ENCODE measurements at regions not wholly inside any gene's neighbourhood (a gene's known extent, or its start where the extent isn't known, plus 50 kb on each side); places are given as distances from the start of the nearest gene placed in this dataset.

- no peaks in the 10 kb centered on the region for H3F3A ChIP-seq (ENCODE audit: insufficient read depth)
- no peaks in the 10 kb centered on the region for H3K9me2 ChIP-seq (replicated peaks; ENCODE audit: insufficient read depth, low read length)
- no peaks in the 10 kb centered on the region for H3K9me3 ChIP-seq (ENCODE audit: insufficient read depth, low read length)
- no peaks in the 10 kb centered on the region for H3K36me3 ChIP-seq (ENCODE audit: low read length)
- H2AFZ ChIP-seq (ENCODE audit: low read depth, low read length, severe bottlenecking) = no peak overlapping the region
- no peak overlapping the region for H3K4me3 ChIP-seq (ENCODE audit: insufficient read depth, low read length, poor library complexity, severe bottlenecking)
- no peak overlapping the region for H3K27ac ChIP-seq (ENCODE audit: low read depth, low read length)
- H3K9ac ChIP-seq (ENCODE audit: low read length) = no peak overlapping the region
- no peaks in the 10 kb centered on the region for H3K79me2 ChIP-seq (ENCODE audit: insufficient read depth, low read length)
- H3K27me3 ChIP-seq (ENCODE audit: low read length) = no peaks in the 10 kb centered on the region
- no peaks in the 10 kb centered on the region for H4K20me1 ChIP-seq (ENCODE audit: low read depth, low read length)
- TF ChIP-seq CTCF (IDR thresholded peaks at IDR 0.05; ENCODE audit: insufficient read depth, low read length, poor library complexity, severe bottlenecking) = no peak
- TF ChIP-seq EZH2phosphoT487 (conservative IDR thresholded peaks at IDR 0.05; ENCODE audit: low read length) = no peak
- H3K4me2 ChIP-seq (ENCODE audit: low read depth, low read length, poor library complexity, severe bottlenecking) = no peak overlapping the region
These were observed 772.1 kb downstream of the CCSER2 start for GRCh38 chr10:85100495-85100894.

GRCh38 chr10:85105614-85106255 is 777.3 kb downstream of the CCSER2 start:
- Histone ChIP-seq H4K20me1 (ENCODE audit: low read depth, low read length) (no peaks in the 10 kb centered on the region), H3K27me3 (ENCODE audit: low read length) (no peaks in the 10 kb centered on the region), H3F3A (ENCODE audit: insufficient read depth) (no peaks in the 10 kb centered on the region), H3K27ac (ENCODE audit: low read depth, low read length) (no peak overlapping the region), H3K36me3 (ENCODE audit: low read length) (no peaks in the 10 kb centered on the region), H3K9ac (ENCODE audit: low read length) (no peak overlapping the region), H3K4me2 (ENCODE audit: low read depth, low read length, poor library complexity, severe bottlenecking) (no peak overlapping the region), H3K4me3 (ENCODE audit: insufficient read depth, low read length, poor library complexity, severe bottlenecking) (no peak overlapping the region), H3K9me2 (replicated peaks; ENCODE audit: insufficient read depth, low read length) (no peaks in the 10 kb centered on the region), H3K79me2 (ENCODE audit: insufficient read depth, low read length) (no peaks in the 10 kb centered on the region), H3K9me3 (ENCODE audit: insufficient read depth, low read length) (no peaks in the 10 kb centered on the region), H2AFZ (ENCODE audit: low read depth, low read length, severe bottlenecking) (no peak overlapping the region)
- TF ChIP-seq EZH2phosphoT487 (conservative IDR thresholded peaks at IDR 0.05; ENCODE audit: low read length) (no peak), CTCF (IDR thresholded peaks at IDR 0.05; ENCODE audit: insufficient read depth, low read length, poor library complexity, severe bottlenecking) (no peak)

DNA sequence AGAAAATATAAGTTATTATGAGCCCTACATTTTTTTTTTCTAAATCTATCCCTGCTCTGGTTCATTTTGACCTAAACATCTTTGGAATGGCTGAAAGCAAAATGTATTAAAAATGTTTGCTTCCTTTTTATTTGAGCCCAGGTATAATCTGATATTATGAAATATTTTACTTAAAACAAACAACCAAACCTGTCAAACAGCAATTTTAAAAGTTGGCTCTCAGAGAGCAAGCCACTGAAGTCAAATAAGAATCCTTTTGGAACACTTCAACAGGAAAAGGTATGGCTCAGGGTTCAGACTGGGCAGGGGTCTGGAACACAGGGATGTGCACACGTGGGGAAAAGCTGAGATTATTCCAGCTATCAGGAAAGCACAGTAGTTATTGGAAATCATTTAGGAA is 782.9 kb downstream of the CCSER2 start:
- Histone ChIP-seq H3F3A (ENCODE audit: insufficient read depth) (no peaks in the 10 kb centered on the region), H3K27me3 (ENCODE audit: low read length) (no peaks in the 10 kb centered on the region), H3K9me2 (replicated peaks; ENCODE audit: insufficient read depth, low read length) (no peaks in the 10 kb centered on the region), H3K27ac (ENCODE audit: low read depth, low read length) (no peak overlapping the region), H2AFZ (ENCODE audit: low read depth, low read length, severe bottlenecking) (no peak overlapping the region), H3K4me2 (ENCODE audit: low read depth, low read length, poor library complexity, severe bottlenecking) (no peak overlapping the region), H3K4me3 (ENCODE audit: insufficient read depth, low read length, poor library complexity, severe bottlenecking) (no peak overlapping the region), H3K79me2 (ENCODE audit: insufficient read depth, low read length) (no peaks in the 10 kb centered on the region), H3K36me3 (ENCODE audit: low read length) (no peaks in the 10 kb centered on the region), H3K9ac (ENCODE audit: low read length) (no peak overlapping the region), H4K20me1 (ENCODE audit: low read depth, low read length) (no peaks in the 10 kb centered on the region), H3K9me3 (ENCODE audit: insufficient read depth, low read length) (no peaks in the 10 kb centered on the region)
- TF ChIP-seq EZH2phosphoT487 (conservative IDR thresholded peaks at IDR 0.05; ENCODE audit: low read length) = no peak
- TF ChIP-seq CTCF (IDR thresholded peaks at IDR 0.05; ENCODE audit: insufficient read depth, low read length, poor library complexity, severe bottlenecking) = no peak
